MG63 (cell line): ENCODE measurements at regions not wholly inside any gene's neighbourhood (a gene's known extent, or its start where the extent isn't known, plus 50 kb on each side); places are given as distances from the start of the nearest gene placed in this dataset.

Source experiments
- DNase-seq: peaks from one replicate; pipeline ENCODE4 v3.0.0-alpha.2; 2020
- H3K27me3 ChIP-seq: fragments of 250-450 bp; sonication (Bioruptor Pico); 2 replicates; pipeline ENCODE4 v1.5.1; 2020; ENCODE audit warnings: mild to moderate bottlenecking, moderate library complexity
- H3K36me3 ChIP-seq: fragments of 250-450 bp; sonication (Bioruptor Pico); 2 replicates; pipeline ENCODE4 v1.5.1; 2020; ENCODE audit warnings: mild to moderate bottlenecking, moderate library complexity
- H3K4me3 ChIP-seq: fragments of 250-450 bp; sonication (Bioruptor Pico); 2 replicates; pipeline ENCODE4 v1.5.1; 2020; ENCODE audit warnings: mild to moderate bottlenecking, moderate library complexity
- H3K9me3 ChIP-seq: fragments of 250-450 bp; sonication (Bioruptor Pico); 2 replicates; pipeline ENCODE4 v1.5.1; 2020; ENCODE audit warnings: mild to moderate bottlenecking, moderate library complexity

DNA sequence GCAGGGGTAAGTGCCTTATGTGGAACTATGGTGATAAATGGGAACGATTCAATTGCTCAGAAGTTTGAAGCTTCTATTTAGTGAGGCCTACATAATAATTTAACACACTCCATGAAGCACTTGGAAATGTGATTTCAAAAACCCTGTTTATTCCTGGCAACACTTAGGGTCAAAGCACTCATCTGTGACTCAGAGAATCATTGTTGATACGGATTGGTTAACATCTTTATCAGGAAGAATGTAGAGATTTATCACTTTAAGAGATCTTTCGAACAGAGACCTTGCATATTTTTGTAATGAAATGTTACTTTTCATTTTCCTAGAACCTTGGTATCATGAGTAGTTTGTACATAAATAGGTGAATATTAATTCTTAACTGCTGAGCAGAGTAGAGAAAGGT, 269.1 kb upstream of the SLIT2 start:
- Histone ChIP-seq H3K4me3 (no peak overlapping the region), H3K36me3 (no peaks in the 10 kb centered on the region), H3K27me3 (no peaks in the 10 kb centered on the region), H3K9me3 (no peaks in the 10 kb centered on the region)
- DNase-seq = no peak

DNA sequence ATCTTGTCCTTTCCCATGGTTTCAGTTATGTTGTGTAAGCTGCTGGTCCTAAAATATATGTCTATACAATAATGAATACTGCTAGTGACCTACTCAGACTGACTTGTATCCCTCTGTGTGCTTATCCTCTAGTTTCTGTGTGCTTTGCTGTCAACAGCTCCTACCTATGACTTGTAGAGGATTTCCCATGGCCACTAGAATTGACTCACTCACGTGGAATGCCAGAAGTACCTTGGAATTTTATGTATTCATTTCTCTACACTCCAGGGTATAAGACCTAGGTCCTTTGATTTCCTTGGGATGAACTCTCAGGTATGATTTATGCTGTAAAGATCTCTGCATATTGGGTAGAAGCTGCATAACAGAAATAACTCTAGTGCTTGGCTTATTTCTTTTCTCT, 279.9 kb upstream of the SLIT2 start:
- Histone ChIP-seq H3K27me3 (no peaks in the 10 kb centered on the region), H3K4me3 (no peak overlapping the region), H3K9me3 (no peaks in the 10 kb centered on the region), H3K36me3 (no peaks in the 10 kb centered on the region)
- no peak for DNase-seq

DNA sequence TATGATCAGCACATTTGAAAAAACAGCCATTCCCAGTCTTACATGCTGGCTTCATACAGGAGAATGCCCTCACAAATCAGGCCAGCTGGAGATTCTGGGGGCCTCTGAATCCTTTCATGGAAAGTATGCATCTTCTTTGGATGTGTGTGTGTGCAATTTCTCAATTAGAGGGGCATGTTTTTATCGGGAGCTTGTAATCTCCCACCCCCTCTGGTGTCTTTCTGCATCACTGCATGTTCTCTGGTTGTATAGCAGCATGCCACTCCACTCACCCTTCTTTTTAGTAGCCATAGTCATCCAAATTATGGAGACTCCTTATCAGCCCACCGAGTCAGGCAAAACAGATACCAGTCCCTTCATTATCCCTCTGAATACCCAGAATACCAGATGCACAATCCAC, 282.2 kb upstream of the SLIT2 start:
- Histone ChIP-seq H3K27me3 (no peaks in the 10 kb centered on the region), H3K9me3 (no peaks in the 10 kb centered on the region), H3K4me3 (no peak overlapping the region), H3K36me3 (no peaks in the 10 kb centered on the region)
- no peak for DNase-seq

DNA sequence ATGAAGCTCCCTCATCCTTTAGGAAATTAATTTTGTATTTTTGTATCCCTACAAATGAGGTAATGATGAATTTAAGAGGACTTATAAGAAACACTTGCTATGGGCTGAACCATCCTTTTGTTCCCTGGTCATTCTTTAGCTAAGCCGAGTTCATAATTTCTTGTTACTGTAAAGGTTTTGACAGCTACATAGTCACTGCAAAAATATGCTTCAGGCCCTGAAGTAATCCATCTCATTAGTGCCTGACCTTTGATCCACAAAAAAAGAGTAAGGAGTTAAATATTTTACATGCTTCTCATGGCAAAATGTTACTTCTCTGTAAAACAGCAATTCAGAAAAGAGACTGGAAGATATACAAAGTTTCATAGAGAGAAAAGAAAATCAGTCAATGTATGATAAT, 290.6 kb upstream of the SLIT2 start:
- Histone ChIP-seq H3K27me3 (no peaks in the 10 kb centered on the region), H3K36me3 (no peaks in the 10 kb centered on the region), H3K9me3 (no peaks in the 10 kb centered on the region), H3K4me3 (no peak overlapping the region)
- no peak for DNase-seq

DNA sequence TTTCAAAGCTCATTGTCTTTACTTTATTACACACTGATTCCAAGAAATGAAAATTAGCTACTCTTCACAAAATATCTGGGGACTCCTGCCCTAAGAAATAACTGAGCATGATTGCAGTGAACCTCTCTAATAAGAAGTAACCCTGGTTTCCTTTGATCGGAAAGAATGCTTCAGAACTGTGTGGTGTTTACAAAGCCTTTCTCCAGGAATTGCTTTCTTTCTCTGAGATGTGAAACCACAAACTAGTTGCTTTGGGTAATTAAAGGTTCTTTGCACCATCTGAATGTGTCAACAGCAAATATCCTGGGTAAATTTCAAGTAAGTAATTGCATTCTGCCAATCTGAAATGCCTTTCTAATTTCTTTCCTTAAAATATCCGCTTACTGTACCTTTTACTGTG, 292.9 kb upstream of the SLIT2 start:
- Histone ChIP-seq H3K4me3 (no peak overlapping the region), H3K36me3 (no peaks in the 10 kb centered on the region), H3K27me3 (no peaks in the 10 kb centered on the region), H3K9me3 (no peaks in the 10 kb centered on the region)
- DNase-seq = no peak

DNA sequence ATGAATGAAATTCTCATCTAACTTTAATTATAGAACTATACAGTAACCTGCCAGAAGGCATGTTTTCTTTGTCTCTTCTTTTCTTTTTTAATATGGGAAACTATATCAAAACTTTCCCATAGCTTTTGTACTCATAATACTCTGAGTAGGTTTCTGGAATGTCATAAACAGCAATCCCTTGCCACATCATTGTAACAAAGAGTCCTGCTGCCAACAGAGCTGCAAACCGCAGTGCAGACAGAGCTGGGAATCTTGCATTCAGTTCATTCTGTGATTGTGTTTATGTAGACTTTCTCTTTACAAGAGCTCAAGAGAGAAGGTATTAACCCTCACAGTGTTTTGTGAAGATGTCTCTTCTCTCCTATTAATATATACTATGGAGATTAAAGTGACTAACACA, 304.4 kb upstream of the SLIT2 start:
- DNase-seq = peak; percentile 37
- Histone ChIP-seq H3K27me3 (no peaks in the 10 kb centered on the region), H3K9me3 (no peaks in the 10 kb centered on the region), H3K4me3 (no peak overlapping the region), H3K36me3 (no peaks in the 10 kb centered on the region)

DNA sequence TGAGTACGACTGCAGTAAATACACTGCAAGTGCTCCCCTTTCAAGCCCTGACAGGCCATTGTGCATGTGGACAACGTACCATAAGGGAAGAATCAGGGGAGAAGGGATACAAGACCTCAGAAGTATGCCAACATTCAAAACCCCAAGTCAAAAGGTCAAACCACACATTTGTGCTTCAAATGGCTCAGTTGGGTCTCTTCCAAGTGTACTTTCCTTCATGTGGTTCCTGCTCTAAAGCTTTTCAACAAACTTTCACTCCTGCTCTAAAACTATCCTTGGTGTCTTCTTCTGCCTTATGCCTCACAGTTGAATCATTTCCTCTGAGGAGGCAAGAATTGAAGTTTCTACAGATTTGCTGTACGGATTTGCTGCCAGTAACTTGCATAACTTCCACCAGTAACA, 305.7 kb upstream of the SLIT2 start:
- DNase-seq = peak; percentile 35
- no peak overlapping the region for H3K4me3 ChIP-seq
- H3K27me3 ChIP-seq = no peaks in the 10 kb centered on the region
- no peaks in the 10 kb centered on the region for H3K36me3 ChIP-seq
- H3K9me3 ChIP-seq = no peaks in the 10 kb centered on the region

DNA sequence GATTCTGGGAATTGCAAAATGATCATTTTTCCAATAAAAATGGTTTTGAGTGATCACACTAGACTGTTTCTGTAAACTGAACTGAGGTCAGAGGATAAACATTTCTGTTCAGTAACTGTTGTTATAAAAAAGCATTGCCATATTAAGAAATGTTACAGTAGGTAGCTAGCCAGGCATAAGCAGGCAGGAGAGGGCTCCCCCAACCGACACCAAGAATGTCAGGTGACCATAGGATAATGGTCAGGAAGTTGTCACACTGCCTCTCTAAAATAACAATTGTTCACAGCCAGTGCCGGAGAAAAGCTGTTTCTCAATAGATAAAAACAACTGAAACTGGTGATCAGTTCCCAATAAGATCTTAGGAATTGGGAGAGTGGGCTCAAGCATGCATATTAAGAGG, 306.2 kb upstream of the SLIT2 start:
- Histone ChIP-seq H3K36me3 (no peaks in the 10 kb centered on the region), H3K9me3 (no peaks in the 10 kb centered on the region), H3K4me3 (no peak overlapping the region), H3K27me3 (no peaks in the 10 kb centered on the region)
- no peak for DNase-seq

DNA sequence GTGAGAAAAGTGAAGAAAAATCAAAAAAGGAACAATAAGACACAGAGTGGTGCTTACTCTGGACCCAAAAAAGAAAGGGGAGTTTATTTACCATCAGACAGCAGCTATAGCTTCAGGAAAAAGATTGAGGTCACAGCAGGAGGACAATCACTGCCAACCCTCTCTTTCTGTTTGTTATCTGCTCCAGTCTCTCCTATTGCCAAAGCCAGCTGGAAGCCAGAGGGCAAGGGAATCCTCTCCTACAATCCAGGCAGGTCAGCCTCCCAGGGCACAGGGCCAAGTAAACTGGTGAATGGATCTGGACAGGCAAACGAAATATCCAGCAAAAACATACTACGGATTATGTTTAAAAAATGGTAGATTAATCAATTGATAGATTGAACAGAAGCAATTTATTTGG, 306.9 kb upstream of the SLIT2 start:
- DNase-seq = peak; percentile 47
- H3K9me3 ChIP-seq = no peaks in the 10 kb centered on the region
- no peak overlapping the region for H3K4me3 ChIP-seq
- H3K27me3 ChIP-seq = no peaks in the 10 kb centered on the region
- H3K36me3 ChIP-seq = no peaks in the 10 kb centered on the region

DNA sequence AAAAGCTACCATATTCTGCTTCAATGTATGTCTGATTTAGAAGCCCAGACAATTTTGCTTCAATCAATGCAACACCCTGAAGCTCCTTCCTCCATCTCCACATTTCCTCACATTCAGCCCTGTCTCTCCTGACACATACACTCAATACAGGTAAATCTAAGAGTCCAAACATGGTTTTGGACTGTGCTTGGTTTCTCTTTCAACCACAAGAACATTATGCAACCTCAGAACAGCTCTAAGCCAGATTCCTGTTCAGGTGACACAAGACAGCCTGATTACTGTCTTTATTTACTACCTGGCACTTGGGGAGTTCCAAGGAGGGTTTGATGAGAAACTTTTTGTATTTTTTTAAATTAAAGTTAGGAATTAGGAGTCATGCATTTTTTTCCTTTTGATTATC, 307.5 kb upstream of the SLIT2 start:
- Histone ChIP-seq H3K27me3 (no peaks in the 10 kb centered on the region), H3K4me3 (no peak overlapping the region), H3K36me3 (no peaks in the 10 kb centered on the region), H3K9me3 (no peaks in the 10 kb centered on the region)
- DNase-seq = no peak

DNA sequence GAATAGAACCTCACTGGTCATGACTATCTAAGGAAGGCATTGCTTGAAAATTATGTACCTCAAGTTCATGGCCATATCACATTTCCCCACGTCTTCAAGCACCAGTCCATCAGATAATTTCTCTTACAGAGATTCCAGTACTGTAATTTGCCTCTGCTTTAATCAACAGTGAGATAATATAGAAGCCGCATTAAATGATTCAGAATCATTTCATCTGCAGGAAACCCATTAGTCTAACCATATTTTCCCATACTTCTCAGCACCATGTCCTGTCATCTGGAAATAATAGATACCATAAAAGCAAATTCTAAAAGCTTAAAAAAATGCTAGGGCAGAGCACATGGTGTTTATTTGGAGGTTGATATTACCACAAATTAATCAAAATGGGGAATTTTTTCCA, 310.3 kb upstream of the SLIT2 start:
- H3K36me3 ChIP-seq = no peaks in the 10 kb centered on the region
- no peaks in the 10 kb centered on the region for H3K9me3 ChIP-seq
- no peaks in the 10 kb centered on the region for H3K27me3 ChIP-seq
- H3K4me3 ChIP-seq = no peak overlapping the region
- no peak for DNase-seq

DNA sequence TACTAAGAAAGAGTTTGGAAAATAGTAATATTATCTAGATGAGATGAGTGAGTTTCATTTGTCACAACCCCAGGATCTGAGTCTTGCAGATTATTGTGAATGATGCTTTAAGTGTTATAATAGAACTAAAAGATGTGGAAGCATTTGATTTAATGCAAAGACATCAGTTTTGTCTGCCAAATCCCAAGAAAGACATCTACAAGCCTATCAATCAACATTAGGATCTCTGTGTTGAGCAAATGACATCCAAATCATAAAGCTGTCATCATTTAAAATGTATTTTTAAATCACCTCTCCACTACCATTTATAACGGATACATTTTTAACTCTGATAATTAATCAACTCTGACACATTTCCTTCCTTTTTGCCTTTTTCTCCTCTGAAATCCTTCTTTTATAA, 310.8 kb upstream of the SLIT2 start:
- no peaks in the 10 kb centered on the region for H3K9me3 ChIP-seq
- DNase-seq = no peak
- no peaks in the 10 kb centered on the region for H3K36me3 ChIP-seq

DNA sequence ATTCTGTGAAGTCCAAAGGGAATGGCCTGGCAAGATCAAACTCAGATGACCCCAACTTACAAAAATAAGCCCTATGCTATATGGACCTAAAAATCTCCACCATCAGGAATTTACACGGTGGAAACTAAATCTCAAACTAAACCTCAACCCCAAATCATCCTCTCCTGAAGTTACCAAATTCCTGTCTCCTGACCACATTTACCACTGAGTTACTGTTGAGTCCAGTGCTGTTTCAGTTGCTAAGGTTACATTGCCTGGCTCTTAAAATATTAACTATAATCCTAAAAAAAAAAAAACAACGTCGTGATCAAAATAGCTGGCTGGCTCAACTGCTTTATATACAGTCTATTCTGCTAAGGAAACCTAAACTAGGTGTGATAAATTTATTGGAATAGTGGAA, 315.2 kb upstream of the SLIT2 start:
- Histone ChIP-seq H3K9me3 (no peaks in the 10 kb centered on the region), H3K27me3 (no peaks in the 10 kb centered on the region), H3K36me3 (no peaks in the 10 kb centered on the region), H3K4me3 (no peak overlapping the region)
- no peak for DNase-seq

More for the DNA sequence above, 310.8 kb upstream of the SLIT2 start:
- no peak overlapping the region for H3K4me3 ChIP-seq
- no peaks in the 10 kb centered on the region for H3K27me3 ChIP-seq

DNA sequence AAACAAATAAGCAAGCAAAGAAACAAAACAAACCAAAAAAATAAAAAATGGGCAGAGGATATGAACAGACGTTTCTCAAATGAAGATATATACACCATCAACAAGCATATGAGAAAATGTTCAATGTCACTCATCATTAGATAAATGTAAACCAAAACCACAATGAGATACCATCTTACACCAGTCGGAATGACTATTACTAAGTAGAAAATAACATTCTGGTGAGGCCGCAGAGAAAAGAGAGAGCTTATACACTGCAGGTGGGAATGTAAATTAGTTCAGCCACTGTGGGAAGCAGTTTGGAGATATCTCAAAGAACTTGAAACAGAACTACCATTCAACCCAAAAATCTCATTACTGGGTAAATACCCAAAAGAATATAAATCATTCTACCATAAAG, 321.0 kb upstream of the SLIT2 start:
- no peak for DNase-seq
- Histone ChIP-seq H3K36me3 (no peaks in the 10 kb centered on the region), H3K27me3 (no peaks in the 10 kb centered on the region), H3K9me3 (no peaks in the 10 kb centered on the region), H3K4me3 (no peak overlapping the region)

DNA sequence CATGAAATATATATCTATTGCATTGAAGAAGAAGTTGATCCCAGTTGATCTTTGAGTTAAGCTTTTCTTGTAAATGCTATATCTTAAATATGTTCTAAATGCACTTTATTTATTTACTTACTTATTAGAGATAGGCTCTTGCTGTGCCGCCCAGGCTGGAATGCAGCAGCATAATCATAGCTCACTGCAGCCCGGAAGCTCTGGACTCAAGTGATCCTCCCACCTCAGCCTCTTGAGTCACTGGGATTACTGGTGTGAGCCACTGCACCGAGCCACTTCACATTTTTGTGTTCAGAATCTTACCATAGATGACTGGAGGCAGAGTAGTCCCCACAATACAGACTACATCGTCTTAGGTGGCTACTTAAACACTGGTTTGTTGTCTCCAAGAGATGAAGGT, 324.3 kb upstream of the SLIT2 start:
- Histone ChIP-seq H3K4me3 (no peak overlapping the region), H3K9me3 (no peaks in the 10 kb centered on the region), H3K36me3 (no peaks in the 10 kb centered on the region), H3K27me3 (no peaks in the 10 kb centered on the region)
- DNase-seq = no peak

DNA sequence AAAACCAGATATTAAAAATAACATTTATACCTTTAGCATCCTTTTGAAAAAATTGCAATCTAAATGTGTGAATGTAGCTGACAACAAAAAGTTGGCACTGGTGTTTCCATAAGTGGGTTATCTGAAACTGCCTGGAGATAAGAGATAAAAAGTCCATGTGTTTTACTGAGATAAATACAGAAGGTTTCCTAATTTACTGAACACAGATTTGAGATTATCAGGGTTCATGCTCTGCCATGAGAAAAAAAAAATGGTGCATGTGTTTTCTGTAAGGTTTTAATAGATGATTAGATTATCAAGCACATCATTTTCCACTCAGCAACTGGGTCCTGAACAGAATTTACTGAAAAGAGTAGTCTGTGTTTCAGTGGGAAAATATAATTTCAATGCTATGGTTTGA, 326.2 kb upstream of the SLIT2 start:
- no peaks in the 10 kb centered on the region for H3K36me3 ChIP-seq

DNA sequence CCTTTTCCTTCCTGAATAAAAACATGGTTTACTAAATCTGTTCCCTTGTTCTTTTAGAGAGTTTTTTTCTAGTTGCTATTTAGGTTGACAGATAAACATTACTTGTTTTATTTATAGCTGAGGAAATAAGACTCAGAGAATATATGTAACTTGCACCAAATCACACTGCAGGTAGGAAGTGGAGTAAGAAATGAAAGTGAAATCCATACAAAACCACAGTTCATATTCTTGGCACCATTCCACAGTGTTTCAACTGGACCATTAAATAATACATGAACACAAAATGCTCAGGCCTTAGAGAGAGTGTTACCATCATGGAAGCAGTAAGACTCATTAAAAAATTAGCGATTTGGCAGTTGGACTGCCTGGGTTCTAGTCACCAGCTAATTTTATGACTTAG, 326.9 kb upstream of the SLIT2 start:
- Histone ChIP-seq H3K27me3 (no peaks in the 10 kb centered on the region), H3K4me3 (no peak overlapping the region), H3K36me3 (no peaks in the 10 kb centered on the region), H3K9me3 (no peaks in the 10 kb centered on the region)
- DNase-seq = no peak

More for the DNA sequence above, 326.2 kb upstream of the SLIT2 start:
- Histone ChIP-seq H3K27me3 (no peaks in the 10 kb centered on the region), H3K9me3 (no peaks in the 10 kb centered on the region), H3K4me3 (no peak overlapping the region)
- DNase-seq = no peak

DNA sequence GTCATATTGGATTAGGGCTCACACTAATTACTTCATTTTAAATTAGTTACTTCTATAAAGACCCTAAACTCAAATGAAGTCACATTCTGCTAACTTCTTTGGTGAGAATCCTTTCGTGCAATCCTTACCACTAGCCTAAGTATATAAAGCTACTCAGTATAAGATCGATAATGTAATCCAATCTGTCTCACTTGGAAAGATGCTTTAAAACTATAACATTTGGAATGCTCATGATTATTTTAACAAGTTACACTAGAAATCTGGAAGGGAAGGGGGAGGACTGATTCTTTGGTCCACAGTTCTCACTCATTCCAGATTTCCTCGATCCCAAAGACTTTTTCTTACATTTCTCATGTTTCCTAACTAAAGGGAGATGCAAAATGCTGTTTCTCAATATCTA, 336.4 kb upstream of the SLIT2 start:
- Histone ChIP-seq H3K36me3 (no peaks in the 10 kb centered on the region), H3K4me3 (no peak overlapping the region), H3K27me3 (no peaks in the 10 kb centered on the region), H3K9me3 (no peaks in the 10 kb centered on the region)
- DNase-seq = no peak

DNA sequence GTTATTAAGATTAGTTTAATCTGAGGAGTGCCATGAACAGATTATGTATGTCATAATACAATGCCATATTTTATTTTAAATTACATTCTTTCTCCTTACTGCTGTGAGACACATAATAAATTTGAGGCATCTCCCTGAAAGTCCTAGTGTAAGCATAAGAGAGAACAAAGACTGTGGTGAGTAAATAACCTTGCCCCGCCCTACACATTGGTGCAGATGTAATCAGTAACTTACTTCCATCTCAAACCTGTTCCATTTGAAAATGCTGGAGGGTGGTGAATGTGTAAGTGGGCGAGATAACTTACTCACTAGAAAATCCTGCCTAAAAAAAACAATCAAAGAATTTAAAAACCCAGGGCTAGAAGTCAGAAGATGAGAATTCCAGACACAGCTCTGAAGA, 338.1 kb upstream of the SLIT2 start:
- Histone ChIP-seq H3K27me3 (no peaks in the 10 kb centered on the region), H3K4me3 (no peak overlapping the region), H3K9me3 (no peaks in the 10 kb centered on the region), H3K36me3 (no peaks in the 10 kb centered on the region)
- DNase-seq = no peak
